ENCODE measurements at regions not wholly inside any gene's neighbourhood (a gene's known extent, or its start where the extent isn't known, plus 50 kb on each side); places are given as distances from the start of the nearest gene placed in this dataset.

- TF ChIP-seq CTCF (IDR thresholded peaks at IDR 0.05) (no peak), EP300 (IDR thresholded peaks at IDR 0.05) (no peak)
These were observed 172.1 kb upstream of the DACH1 start for GRCh38 chr13:72039126-72039525.

All from ovary (tissue), 3 donors.